H1 (cell line): ENCODE measurements at regions not wholly inside any gene's neighbourhood (a gene's known extent, or its start where the extent isn't known, plus 50 kb on each side); places are given as distances from the start of the nearest gene placed in this dataset.

Source experiments
- CBX8 ChIP-seq: fragments of 300-800, 300-1000 bp; sonication (generic); IDR thresholded peaks from 2 replicates; pipeline ENCODE4 v1.7.1; 2016; ENCODE audit warnings: low read depth, low read length, borderline replicate concordance
- POU5F1 ChIP-seq: IDR thresholded peaks from 2 replicates; pipeline ENCODE4 v1.6.1; 2011; ENCODE audit warnings: low read depth, mild to moderate bottlenecking, low read length, moderate library complexity
- TF ChIP-seq, protein P1 (sequence below): fragments of 300-600 bp; sonication (generic); IDR thresholded peaks from 2 replicates; pipeline ENCODE4 v1.7.1; 2012; ENCODE audit warnings: low read length, moderate library complexity, mild to moderate bottlenecking, inconsistent platforms; ENCODE audit not compliant: insufficient replicate concordance

DNA sequence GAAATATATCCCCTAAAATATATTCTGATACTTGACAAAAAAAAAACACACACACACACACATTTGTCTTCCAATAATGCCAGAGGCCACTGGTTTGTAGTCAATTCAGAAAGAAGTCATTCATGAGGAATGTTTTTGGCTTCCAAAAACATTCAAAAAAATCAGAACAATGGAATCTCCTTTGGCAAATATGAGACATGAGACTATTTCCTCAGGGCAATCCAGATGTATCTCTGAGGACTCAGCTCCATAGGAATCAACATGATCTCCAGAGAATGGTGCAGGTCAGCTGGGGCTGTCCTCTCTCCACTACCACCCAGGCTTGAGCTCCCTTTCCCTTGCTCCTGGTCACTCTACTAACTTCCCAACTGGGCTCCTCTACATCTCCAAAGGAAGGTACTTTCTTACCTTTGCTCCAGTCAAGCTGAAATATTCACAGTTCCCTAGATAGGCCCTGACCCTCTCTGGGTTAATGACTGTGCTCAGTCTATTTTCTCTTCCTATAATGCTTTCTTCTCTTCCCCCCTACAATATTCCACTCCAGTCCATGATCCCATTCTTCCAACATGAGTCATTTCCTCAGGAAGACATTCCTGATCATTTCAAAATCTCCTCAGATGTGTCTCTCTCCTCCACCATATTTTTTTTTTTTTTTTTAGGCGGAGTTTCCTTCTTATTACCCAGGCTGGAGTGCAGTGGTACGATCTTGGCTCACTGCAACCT, 145.3 kb downstream of the C1D start (continued):
- TF ChIP-seq, protein P1, sequence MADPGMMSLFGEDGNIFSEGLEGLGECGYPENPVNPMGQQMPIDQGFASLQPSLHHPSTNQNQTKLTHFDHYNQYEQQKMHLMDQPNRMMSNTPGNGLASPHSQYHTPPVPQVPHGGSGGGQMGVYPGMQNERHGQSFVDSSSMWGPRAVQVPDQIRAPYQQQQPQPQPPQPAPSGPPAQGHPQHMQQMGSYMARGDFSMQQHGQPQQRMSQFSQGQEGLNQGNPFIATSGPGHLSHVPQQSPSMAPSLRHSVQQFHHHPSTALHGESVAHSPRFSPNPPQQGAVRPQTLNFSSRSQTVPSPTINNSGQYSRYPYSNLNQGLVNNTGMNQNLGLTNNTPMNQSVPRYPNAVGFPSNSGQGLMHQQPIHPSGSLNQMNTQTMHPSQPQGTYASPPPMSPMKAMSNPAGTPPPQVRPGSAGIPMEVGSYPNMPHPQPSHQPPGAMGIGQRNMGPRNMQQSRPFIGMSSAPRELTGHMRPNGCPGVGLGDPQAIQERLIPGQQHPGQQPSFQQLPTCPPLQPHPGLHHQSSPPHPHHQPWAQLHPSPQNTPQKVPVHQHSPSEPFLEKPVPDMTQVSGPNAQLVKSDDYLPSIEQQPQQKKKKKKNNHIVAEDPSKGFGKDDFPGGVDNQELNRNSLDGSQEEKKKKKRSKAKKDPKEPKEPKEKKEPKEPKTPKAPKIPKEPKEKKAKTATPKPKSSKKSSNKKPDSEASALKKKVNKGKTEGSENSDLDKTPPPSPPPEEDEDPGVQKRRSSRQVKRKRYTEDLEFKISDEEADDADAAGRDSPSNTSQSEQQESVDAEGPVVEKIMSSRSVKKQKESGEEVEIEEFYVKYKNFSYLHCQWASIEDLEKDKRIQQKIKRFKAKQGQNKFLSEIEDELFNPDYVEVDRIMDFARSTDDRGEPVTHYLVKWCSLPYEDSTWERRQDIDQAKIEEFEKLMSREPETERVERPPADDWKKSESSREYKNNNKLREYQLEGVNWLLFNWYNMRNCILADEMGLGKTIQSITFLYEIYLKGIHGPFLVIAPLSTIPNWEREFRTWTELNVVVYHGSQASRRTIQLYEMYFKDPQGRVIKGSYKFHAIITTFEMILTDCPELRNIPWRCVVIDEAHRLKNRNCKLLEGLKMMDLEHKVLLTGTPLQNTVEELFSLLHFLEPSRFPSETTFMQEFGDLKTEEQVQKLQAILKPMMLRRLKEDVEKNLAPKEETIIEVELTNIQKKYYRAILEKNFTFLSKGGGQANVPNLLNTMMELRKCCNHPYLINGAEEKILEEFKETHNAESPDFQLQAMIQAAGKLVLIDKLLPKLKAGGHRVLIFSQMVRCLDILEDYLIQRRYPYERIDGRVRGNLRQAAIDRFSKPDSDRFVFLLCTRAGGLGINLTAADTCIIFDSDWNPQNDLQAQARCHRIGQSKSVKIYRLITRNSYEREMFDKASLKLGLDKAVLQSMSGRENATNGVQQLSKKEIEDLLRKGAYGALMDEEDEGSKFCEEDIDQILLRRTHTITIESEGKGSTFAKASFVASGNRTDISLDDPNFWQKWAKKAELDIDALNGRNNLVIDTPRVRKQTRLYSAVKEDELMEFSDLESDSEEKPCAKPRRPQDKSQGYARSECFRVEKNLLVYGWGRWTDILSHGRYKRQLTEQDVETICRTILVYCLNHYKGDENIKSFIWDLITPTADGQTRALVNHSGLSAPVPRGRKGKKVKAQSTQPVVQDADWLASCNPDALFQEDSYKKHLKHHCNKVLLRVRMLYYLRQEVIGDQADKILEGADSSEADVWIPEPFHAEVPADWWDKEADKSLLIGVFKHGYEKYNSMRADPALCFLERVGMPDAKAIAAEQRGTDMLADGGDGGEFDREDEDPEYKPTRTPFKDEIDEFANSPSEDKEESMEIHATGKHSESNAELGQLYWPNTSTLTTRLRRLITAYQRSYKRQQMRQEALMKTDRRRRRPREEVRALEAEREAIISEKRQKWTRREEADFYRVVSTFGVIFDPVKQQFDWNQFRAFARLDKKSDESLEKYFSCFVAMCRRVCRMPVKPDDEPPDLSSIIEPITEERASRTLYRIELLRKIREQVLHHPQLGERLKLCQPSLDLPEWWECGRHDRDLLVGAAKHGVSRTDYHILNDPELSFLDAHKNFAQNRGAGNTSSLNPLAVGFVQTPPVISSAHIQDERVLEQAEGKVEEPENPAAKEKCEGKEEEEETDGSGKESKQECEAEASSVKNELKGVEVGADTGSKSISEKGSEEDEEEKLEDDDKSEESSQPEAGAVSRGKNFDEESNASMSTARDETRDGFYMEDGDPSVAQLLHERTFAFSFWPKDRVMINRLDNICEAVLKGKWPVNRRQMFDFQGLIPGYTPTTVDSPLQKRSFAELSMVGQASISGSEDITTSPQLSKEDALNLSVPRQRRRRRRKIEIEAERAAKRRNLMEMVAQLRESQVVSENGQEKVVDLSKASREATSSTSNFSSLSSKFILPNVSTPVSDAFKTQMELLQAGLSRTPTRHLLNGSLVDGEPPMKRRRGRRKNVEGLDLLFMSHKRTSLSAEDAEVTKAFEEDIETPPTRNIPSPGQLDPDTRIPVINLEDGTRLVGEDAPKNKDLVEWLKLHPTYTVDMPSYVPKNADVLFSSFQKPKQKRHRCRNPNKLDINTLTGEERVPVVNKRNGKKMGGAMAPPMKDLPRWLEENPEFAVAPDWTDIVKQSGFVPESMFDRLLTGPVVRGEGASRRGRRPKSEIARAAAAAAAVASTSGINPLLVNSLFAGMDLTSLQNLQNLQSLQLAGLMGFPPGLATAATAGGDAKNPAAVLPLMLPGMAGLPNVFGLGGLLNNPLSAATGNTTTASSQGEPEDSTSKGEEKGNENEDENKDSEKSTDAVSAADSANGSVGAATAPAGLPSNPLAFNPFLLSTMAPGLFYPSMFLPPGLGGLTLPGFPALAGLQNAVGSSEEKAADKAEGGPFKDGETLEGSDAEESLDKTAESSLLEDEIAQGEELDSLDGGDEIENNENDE = no peak
- TF ChIP-seq POU5F1 (no peak), CBX8 (no peak)
